ENCODE measurements at regions not wholly inside any gene's neighbourhood (a gene's known extent, or its start where the extent isn't known, plus 50 kb on each side); places are given as distances from the start of the nearest gene placed in this dataset.

DNA sequence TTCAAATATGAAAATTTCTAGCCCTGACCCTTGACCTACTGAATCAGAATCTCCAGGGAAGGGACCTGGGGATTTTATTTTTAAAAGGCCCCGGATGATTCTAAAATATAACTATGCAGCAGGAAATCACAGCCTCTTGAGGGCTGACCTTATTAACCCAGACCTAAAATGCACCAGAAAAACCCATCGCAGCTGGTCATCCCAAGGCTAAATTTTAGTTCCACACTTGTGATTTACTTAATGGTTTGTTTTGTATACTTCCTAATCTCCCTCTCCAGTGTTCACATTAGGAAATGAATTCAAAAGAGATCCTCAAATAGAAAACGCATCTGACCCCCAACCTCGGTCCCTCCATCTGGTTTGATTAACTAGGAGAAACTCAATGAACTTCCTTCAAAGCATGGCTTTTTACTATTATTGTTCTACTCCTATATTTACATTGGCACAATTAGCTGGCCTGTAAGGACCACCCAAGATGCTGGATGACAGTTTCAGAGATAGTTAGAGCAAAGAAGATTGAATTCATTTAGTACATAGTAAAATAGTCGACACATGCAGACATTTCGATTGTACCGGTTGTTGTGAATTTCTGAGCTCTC is 147.8 kb upstream of the MED14 start:
- Histone ChIP-seq H3K27me3 (ENCODE audit: control insufficient read depth, insufficient read depth, low read length) (no peaks in the 10 kb centered on the region), H3K4me3 (ENCODE audit: low read depth, low read length) (no peak overlapping the region), H3K36me3 (ENCODE audit: control insufficient read depth, insufficient read depth, low read length) (no peaks in the 10 kb centered on the region)
- DNase-seq (ENCODE audit: low read depth): no peak
- FAIRE-seq: no peak
- TF ChIP-seq, protein P1, sequence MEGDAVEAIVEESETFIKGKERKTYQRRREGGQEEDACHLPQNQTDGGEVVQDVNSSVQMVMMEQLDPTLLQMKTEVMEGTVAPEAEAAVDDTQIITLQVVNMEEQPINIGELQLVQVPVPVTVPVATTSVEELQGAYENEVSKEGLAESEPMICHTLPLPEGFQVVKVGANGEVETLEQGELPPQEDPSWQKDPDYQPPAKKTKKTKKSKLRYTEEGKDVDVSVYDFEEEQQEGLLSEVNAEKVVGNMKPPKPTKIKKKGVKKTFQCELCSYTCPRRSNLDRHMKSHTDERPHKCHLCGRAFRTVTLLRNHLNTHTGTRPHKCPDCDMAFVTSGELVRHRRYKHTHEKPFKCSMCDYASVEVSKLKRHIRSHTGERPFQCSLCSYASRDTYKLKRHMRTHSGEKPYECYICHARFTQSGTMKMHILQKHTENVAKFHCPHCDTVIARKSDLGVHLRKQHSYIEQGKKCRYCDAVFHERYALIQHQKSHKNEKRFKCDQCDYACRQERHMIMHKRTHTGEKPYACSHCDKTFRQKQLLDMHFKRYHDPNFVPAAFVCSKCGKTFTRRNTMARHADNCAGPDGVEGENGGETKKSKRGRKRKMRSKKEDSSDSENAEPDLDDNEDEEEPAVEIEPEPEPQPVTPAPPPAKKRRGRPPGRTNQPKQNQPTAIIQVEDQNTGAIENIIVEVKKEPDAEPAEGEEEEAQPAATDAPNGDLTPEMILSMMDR (IDR thresholded peaks at IDR 0.05; ENCODE audit: insufficient read depth, low read length, severe bottlenecking): no peak

DNA sequence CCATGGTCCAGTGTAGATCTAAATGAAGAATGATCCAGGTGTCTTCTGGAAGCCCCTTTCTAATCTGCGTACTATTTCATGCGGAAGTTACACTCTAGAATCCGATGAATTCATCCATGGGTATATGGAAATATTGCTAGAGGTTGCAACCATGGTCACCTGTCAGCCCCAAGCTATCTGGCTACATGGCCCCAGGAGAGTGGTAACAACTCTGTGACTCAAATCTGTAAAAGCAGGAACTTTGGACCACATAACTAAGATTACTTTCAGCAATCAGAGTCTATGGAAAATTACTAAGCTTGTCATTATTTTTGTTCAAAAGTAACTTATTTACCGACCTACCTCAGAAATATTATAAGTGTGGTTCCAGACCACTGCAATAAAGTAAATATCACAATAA is 150.6 kb upstream of the MED14 start:
- DNase-seq (ENCODE audit: low read depth): no peak
- no peaks in the 10 kb centered on the region for H3K27me3 ChIP-seq (ENCODE audit: control insufficient read depth, insufficient read depth, low read length)
- no peaks in the 10 kb centered on the region for H3K36me3 ChIP-seq (ENCODE audit: control insufficient read depth, insufficient read depth, low read length)
- TF ChIP-seq, protein P1 (IDR thresholded peaks at IDR 0.05; ENCODE audit: insufficient read depth, low read length, severe bottlenecking): no peak
- FAIRE-seq: no peak
- H3K4me3 ChIP-seq (ENCODE audit: low read depth, low read length): no peak overlapping the region

DNA sequence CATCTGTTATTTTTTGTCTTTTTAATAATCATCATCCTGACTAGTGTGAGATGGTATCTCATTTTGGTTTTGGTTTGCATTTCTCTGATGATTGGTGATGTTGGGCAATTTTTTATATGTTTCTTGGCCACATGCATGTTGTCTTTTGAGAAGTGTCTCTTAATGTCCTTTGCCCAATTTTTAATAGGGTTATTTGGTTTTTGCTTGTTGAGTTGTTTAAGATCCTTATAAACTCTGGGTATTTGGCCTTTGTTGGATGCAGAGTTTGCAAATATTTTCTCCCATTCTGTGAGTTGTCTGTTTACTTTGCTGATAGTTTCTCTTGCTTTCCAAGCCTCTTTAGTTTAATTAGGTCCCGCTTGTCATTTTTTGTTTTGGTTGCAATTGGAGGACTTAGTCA is 152.1 kb upstream of the MED14 start:
- DNase-seq (ENCODE audit: low read depth) (no peak), FAIRE-seq (no peak)
- Histone ChIP-seq H3K36me3 (ENCODE audit: control insufficient read depth, insufficient read depth, low read length) (no peaks in the 10 kb centered on the region), H3K4me3 (ENCODE audit: low read depth, low read length) (no peak overlapping the region), H3K27me3 (ENCODE audit: control insufficient read depth, insufficient read depth, low read length) (no peaks in the 10 kb centered on the region)
- TF ChIP-seq, protein P1 (IDR thresholded peaks at IDR 0.05; ENCODE audit: insufficient read depth, low read length, severe bottlenecking): no peak

DNA sequence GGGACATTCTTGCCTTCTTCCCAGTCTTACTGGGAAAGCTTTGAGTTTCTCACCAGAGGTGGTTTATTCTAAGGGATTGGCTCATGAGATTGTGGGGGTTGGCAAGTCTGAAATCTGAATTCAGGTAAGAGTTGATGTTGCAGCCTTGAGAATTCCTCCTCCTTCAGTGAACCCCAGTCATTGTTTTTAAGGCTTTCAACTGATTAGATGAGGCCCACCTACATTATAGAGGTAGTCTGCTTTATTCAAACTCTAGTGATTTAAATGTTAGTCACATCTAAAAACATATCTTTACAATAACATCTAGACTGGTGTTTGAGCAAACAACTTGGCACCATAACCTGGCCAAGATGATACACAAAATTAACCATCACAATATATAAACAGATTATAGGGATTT is 156.5 kb upstream of the MED14 start:
- H3K36me3 ChIP-seq (ENCODE audit: control insufficient read depth, insufficient read depth, low read length): no peaks in the 10 kb centered on the region
- no peak overlapping the region for H3K4me3 ChIP-seq (ENCODE audit: low read depth, low read length)
- TF ChIP-seq, protein P1 (IDR thresholded peaks at IDR 0.05; ENCODE audit: insufficient read depth, low read length, severe bottlenecking): no peak
- DNase-seq (ENCODE audit: low read depth) (no peak), FAIRE-seq (no peak)
- no peaks in the 10 kb centered on the region for H3K27me3 ChIP-seq (ENCODE audit: control insufficient read depth, insufficient read depth, low read length)

DNA sequence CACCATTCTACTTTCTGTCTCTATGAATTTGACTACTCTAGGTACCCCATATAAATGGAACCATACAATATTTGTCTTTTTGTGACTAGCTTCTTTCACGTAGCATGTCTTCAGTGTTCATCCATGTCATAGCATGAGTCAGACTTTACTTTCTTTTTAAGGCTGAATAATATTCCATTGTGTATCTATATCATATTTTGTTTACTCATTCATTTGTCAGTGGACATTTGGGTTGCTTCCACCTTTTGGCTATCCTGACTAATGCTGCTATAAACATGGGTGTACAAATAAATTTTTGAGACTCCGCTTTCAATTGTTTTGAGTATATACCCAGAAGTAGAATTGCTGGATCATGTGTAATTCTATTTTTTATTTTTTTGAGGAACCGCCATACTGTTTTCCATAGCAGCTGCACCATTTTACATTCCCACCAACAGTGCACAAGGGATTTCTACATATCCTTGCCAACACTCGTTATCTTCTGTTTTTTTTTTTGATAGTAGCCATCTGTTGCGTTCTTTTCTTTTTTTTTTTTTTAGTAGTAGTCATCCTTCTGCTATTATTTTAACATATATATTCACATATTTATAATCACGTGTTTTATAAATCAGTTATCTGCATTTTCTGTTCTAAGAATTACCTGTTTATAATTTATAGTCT is 158.0 kb upstream of the MED14 start:
- Histone ChIP-seq H3K36me3 (ENCODE audit: control insufficient read depth, insufficient read depth, low read length) (no peaks in the 10 kb centered on the region), H3K4me3 (ENCODE audit: low read depth, low read length) (no peak overlapping the region), H3K27me3 (ENCODE audit: control insufficient read depth, insufficient read depth, low read length) (no peaks in the 10 kb centered on the region)
- DNase-seq (ENCODE audit: low read depth) (peak; percentile 20), FAIRE-seq (no peak)
- TF ChIP-seq, protein P1 (IDR thresholded peaks at IDR 0.05; ENCODE audit: insufficient read depth, low read length, severe bottlenecking): no peak

DNA sequence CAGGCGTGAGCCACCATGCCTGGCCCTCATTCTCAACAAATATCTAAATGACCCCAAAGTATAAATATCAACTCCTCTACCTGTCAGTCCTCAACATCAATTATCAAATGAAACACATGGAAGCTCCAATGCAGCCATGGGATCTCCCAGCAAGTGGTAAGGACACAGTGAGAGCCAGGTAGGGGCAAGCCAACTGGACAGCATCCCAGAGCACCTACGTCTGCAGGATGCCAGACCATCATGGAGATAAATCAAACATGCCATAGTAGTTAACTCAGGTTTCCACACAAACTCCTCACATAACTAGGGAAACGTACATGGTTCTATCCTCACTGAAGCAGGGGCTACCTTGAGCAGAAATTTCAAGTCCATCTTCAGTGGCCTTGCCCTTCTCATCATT is 159.9 kb upstream of the MED14 start:
- no peak for FAIRE-seq
- no peak for DNase-seq (ENCODE audit: low read depth)

More for the DNA sequence above, 159.9 kb upstream of the MED14 start:
- Histone ChIP-seq H3K4me3 (ENCODE audit: low read depth, low read length) (no peak overlapping the region), H3K36me3 (ENCODE audit: control insufficient read depth, insufficient read depth, low read length) (no peaks in the 10 kb centered on the region), H3K27me3 (ENCODE audit: control insufficient read depth, insufficient read depth, low read length) (no peaks in the 10 kb centered on the region)
- TF ChIP-seq, protein P1 (IDR thresholded peaks at IDR 0.05; ENCODE audit: insufficient read depth, low read length, severe bottlenecking): no peak
